Medulla oblongata (tissue), 1 donor: ENCODE measurements at regions not wholly inside any gene's neighbourhood (a gene's known extent, or its start where the extent isn't known, plus 50 kb on each side); places are given as distances from the start of the nearest gene placed in this dataset.

ENCODE experiments used
- DNase-seq: peaks from one replicate; pipeline ENCODE4 v3.0.0-alpha.2; 2015; ENCODE audit errors: extremely low spot score

DNA sequence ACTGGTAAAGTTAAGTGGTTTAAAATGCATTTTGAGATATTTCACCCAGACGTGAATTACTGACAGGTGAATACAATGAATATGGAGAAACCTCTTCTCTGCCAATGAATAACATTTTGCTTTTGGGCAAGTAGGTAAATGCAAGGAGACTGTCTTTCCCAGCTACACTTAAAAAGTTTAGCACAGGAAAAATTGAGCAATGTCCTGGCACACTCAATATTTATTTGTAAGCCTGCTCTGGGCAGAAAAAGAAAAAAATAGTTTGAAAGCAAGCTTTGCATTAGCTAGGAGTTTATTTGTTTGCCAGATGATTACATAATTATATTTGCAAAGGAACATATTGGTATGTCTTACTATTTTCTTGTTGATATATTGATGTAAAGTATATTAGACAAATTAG lies 624.2 kb downstream of the ACTR3B start:
- DNase-seq, result no peak

DNA sequence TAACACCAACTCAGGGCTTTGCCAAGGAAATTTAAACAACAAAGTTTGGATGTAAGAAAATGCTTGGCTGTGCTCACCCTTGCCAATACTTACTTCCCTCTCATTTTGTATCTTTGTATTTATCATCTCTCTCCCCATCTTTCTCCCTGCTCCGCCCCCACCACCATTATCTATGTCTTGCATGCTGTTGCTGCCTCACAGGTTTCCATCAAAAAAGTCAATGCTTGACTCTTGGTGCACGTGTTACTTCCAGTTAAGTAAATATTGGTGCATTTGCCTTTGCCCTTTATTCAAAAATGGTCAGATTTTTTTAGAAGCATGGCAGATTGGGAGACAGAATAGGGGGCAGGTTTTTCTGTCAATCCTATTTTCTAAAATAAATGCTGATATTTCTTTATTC lies 626.0 kb downstream of the ACTR3B start:
- DNase-seq, result no peak

DNA sequence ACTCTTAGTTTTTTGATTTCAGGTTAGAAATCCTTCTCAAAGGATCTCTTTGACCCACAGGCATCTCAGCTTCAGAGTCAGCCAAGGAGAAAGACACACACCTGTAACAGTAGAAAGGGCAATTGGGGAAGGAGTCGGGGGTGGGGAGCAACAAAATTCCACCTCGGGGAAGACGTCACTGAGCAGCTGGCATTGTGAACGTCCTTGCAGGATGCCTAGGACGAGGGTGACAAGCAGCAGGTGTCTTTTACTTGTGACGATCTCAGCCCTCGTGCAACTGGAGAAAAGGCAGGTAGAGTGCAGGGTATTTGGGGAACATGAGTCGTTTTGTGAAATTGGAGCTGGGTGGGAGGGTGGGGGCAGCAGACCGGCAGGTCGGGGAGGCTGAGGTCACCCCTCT lies 627.0 kb downstream of the ACTR3B start:
- DNase-seq, result no peak

GRCh38 chr7:153388611-153389010 lies 629.1 kb downstream of the ACTR3B start:
- no peak for DNase-seq

DNA sequence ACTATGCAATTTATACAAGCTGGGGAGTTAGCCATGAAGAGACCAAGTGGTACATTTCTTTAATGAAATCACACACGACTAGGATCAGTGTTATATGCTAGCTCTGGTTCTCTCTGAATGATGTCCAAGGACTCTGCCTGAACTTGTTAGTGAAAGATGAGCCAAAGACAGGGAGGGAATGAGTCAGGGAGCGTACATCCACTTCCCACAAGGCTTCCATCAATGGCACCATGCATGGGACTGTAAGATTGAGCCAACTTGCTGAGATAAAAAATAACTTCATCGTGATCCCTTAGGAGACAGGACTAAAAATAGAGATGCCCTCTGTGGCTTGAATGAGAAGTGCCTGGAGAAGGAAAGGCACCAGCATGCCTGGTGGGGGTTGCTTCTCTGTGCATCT lies 629.7 kb downstream of the ACTR3B start:
- DNase-seq, result no peak

GRCh38 chr7:153390955-153391354 lies 631.4 kb downstream of the ACTR3B start:
- no peak for DNase-seq

- DNase-seq, result no peak
These were observed 633.2 kb downstream of the ACTR3B start for GRCh38 chr7:153392726-153393125.

GRCh38 chr7:153393666-153394065 lies 634.1 kb downstream of the ACTR3B start:
- DNase-seq, result no peak

GRCh38 chr7:153396475-153396874 lies 636.9 kb downstream of the ACTR3B start:
- DNase-seq, result no peak

- DNase-seq, result no peak
These were observed 637.9 kb downstream of the ACTR3B start for GRCh38 chr7:153397459-153397858.

DNA sequence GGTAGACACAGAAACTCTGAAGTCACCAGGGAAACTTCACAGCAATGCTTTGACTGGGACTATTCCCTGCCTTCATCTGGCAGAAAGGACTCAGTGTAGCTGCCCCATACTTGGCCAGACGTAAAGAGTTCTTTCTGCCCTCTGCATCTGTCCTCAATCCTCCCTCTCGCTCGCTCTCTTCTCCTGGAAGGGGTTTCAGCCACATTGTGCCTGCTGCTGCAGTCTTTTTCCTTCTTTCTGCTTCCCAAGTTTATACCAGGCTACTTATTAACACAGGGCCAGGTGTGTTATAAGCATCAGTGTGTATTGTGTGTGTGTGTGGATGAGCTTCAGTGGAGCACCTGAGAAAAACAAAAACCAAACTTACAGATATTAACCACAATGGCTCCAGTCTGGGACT lies 638.4 kb downstream of the ACTR3B start:
- DNase-seq, result no peak

DNA sequence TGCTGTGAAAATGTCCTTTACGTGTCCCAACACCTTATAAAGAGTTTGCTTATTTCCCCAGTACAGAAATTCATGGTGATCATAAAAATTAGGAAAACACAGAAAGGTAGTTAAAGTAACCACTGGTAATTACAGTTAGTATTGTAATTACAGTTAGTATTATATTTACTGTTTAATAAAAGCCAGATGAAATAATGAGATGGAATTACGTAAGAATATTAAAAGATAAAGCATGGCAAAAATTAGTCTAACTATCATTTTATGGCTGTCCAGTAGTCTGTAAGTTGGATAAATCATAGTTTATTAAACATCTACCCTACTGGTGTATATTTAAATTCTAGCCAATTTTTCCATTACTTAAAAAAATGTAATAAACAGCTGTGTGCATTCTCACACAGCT lies 638.8 kb downstream of the ACTR3B start:
- no peak for DNase-seq

DNA sequence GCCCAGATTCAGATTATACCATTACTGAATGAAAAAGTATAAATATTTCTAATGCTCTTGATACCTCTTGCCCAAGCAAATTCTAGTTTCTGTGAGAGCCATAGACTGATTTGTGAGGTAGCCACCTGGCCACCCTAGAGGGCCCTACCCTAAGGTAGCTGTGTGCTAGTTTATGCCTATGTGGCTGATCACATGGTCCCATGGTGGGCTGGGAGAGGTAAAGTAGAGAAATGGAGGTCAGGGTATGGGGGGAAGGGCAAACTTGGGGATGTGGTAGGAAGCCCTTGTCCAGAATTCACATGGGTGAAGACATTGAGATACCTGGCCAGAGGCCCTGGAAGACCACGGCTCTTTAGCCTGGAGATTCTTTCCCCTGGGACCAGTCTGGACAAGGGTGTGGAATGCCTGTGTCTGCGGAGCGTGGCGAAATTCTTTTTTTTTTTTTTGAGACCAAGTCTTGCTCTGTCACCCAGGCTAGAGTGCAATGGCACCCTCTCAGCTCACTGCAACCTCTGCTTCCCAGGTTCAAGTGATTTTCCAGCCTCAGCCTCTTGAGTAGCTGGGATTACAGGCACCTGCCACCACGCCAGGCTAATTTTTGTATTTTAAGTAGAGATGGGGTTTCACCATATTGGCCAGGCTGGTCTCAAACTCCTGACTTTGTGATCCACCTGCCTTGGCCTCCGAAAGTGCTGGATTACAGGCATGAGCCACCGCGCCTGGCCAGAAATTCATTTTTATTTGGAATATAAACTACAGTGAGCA lies 639.4 kb downstream of the ACTR3B start:
- no peak for DNase-seq

DNA sequence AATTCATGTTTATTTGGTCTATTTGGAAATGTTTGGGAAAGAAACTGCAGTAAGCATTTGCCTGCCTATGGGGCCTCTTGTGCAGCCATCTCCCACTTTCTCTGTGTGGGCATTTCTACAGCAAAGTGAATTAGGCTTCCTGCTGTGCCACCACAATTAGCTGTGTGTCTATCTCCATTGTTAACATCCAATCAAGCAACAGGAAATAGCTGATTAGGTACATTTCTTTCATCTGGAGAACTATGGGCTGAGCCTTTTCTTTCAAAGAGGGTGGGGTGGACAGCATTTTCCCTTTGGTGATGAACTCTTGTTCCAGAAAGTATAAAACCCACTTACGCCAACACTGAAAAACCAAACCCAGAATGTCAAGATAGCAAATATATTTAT lies 640.0 kb downstream of the ACTR3B start:
- no peak for DNase-seq

DNA sequence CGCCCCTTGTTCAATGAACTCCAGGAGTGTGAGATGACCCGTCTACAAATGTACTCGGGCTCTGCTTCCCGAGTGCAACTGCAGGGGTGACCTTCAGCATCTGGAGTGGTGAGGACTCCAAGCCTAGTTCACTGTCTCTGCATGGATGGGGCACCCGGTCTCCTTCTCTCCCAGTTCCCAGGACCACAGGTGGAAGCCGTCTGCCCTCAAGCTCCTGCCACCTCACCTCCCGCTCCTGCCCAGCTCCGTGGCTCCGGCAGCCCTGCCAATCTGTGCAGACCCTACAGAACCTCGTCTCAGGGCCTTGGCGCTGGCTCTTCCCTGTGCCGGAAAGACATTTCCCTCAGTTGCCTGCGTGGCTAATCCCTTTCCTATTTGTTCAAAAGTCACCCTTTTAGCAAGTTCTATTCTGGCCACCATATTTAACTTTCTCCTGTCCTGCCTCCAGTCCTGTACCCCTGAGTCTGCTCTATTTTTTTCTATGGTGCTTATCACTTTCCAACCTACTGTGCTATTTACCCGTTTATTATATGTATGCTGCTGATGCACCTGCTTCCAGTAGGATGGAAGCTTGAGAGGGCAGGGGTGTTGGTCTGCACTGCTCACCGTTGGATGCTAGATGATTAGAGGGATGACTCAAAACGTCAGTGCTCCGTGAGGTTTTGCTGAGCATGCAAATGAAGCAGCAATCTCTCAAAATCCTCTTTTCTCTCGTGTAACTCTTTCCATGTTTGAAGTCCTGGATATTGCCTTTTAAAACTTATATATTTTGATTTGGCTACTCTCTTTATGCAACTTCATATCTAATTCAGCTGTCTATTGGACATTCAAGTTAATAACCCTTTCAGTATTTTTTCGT lies 641.4 kb downstream of the ACTR3B start:
- DNase-seq, result no peak

DNA sequence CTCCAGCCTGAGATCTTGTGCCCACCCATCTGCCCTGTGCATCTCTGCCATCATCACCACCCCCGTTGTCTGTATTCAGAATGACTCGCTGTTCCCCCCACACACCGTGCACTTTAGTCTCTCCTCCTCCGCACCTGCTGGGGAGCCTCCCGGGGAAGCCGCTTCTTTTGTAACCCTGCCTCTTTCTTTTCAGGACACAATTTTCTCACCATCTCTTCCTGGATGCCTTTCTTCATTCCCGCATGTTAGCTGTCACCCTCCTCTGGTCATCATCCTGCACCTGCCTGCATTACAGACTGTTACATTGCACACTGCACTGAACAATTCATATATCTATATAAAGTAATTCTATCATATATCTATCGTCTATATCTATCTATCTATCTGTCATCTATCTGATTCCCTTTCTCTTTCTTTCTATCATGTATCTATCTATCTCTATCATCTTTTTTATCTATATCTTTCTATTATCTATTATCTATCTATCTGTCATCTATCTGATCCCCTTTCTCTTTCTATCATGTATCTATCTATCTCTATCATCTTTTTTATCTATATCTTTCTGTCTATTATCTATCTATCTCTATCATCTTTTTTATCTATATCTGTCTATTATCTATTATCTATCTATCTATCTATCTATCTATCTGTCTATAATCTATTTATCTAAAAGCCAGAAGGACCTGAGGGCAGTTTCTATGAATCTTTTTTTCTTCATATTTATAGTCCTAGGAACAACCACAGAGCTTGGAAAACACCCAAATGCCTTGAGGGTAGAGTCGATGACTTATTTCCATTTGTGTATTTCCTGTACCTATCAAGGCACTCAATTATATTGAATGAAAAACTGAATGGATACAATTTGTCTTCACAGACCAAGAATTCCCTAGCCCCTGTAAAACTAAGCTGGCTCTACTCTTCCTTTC lies 642.5 kb downstream of the ACTR3B start:
- DNase-seq, result no peak

DNA sequence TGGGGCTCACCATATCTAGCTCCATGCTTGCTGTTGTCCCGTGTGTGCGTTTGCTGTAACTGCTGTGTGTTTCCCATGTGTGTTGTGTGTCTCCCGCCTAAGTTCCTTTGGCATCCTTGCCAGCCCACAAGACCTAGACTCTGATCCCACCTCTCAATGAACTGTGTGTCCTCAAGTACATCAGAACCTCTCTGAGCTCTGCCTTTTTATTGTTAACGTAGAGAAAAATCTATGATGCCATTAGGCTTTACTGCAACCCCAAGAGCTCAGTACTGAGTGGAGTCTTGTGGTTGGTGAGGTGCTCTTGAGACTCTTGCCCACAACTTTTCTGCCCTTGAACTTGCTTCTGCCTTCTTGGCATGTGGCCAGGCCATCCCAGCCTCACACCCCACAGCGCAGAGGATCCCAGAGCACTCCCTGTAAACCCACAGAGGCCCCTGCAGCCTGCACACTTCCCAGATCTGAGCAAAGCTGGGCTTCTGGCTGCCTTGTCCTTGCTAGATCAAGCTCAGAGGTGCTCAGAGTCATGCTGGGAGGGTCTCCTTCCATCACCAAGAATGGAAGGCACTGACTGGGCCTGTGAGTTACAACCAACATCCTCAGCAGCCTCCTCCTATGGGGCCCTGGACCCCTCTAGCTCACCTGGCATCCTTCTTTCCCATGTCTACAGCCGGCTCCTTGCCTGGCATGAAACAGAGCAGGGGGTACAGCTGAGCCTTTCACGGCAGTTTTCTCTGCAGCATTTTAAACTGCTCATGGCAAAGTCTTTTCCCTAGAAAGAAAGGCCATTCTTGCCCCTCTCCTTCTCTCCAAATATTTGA lies 643.4 kb downstream of the ACTR3B start:
- DNase-seq, result no peak

DNA sequence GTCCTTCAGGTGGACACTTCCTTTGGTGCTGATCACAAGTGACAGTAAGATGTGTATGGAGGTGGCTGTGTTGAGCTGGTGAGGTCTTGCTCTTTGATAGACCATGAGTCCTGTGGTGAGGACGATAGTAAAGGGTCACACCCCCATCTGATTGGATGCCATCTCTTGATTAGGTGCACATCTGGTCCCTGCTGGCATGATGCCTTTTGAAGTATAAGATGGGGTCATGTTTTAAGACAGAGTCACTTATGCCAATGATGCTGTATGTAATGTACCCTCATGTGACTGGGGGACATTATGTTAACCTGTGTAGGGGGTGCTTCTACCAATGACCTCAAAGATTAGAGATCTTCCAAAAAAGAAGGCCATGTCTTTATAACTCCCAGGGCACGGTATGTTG lies 644.6 kb downstream of the ACTR3B start:
- DNase-seq, result no peak

DNA sequence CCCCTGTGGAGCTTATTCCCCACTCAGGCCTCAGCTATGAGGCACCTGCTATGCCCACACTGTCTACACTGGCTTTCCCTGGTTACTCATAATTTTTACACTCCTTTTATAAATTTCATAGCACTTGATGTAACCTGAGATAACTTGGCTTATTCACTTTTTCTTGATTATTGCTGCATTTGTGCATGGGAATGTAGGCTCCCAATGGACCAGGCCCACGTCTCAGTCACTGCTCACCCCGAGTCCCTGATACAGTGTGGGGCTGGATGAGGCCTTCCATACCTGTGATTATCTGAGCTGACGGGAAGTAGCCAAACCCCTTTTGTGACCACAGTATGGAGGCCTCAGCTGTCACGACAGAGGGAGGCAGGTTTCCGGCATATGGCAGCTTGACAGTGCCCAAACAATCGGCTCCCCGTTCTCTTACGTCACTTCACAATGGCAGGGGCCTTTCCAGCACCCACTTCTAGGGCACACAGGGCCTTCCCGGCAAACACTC lies 645.3 kb downstream of the ACTR3B start:
- no peak for DNase-seq

DNA sequence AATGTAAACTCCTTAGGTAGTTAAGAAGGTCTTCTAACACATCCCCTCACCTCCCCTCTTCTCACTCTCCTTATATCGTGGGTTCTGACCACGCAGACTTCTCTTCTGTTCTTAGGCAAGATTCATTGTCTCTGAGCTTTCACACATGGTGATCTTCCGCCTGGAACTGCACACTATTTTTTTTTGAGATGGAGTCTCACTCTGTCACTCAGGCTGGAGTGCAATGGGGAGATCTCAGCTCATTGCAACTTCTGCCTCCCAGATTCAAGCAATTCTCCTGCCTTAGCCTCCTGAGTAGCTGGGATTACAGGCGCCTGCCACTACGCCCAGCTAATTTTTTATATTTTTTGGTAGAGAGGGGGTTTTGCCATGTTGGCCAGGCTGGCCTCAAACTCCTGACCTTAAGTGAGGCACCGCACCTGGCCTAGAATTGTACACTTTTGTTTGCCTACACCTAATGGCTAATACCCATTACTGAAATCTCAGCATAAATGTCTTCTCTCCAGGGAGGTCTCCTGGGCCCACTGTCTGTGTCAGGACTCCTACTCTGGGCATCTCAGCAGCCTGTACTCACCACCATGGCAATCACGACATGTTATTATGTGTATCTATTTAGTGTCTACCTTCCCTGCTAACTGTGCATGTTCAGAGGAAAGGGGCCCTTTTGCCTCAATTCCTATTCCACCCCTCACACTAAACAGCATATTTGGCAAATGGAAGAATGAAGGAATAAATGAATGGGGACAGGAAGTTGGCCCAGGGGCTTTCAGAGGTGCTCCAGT lies 646.3 kb upstream of the DPP6 start:
- DNase-seq, result no peak
